CD4-positive, alpha-beta T cell treated with Interleukin-6 at 100 ng/mL for 8 hours (primary cell): ENCODE measurements at regions not wholly inside any gene's neighbourhood (a gene's known extent, or its start where the extent isn't known, plus 50 kb on each side); places are given as distances from the start of the nearest gene placed in this dataset.

Source experiments
- DNase-seq: peaks from one replicate; pipeline ENCODE4 v3.0.0-alpha.2; 2020; ENCODE audit warnings: mixed read lengths, low spot score

DNA sequence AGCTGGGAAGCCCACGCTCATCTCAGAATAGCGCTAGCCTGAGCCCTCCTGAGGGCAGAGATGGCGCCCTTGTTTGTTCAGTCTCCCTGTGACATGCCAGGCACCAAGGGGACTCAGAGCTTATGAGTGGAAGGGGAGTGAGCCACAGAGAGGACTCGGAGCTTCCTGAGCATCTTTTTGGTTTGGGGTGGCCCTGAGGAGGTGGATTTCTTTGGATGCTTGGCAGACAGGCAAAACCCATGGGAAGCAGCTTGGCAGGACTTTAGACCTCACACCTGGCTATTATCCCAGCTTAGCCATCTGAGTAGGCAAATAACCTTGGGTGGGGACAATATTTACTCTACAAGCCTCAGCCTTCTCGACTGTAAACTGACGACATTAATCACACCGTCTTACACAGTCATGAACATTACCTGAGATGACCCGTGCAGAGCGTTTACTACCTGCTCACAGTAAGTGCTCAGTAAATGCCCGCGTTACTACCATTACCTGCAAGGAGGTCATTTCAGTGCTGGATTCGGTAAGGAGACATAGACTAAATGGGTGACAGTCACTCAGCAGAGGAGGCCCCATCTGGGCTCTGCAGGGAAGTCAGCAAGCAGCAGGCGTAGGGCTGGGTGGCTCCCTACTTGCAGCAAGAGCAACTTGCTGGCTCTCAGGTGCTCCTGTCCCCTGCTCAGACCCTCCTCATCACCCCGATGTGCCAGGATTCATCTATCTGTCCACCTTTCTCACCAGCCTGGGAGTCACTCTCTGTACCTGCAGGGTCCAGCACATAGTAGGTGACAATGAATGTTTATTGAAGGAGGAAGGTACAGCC lies 54.9 kb downstream of the KLHDC7A start:
- no peak for DNase-seq

DNA sequence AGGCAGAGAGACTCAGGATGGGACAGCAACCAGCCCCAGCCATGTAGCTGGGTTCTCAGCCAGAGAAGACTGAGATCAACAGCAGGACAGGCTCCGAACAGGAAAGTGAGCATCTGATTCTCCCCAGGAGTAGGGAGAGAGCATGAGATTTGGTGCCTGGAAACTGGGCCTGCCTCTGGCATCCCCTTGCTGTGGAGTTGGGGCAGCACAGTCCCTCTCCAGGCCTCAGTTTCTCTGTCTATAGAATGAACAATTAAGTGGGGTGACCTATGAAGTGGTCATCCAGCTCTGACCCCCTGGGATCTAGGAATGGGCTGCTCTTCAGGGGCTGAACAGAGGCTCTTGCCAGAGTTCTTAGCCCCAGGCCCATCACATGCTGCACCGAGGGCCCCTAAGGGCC lies 55.6 kb downstream of the KLHDC7A start:
- DNase-seq: no peak

DNA sequence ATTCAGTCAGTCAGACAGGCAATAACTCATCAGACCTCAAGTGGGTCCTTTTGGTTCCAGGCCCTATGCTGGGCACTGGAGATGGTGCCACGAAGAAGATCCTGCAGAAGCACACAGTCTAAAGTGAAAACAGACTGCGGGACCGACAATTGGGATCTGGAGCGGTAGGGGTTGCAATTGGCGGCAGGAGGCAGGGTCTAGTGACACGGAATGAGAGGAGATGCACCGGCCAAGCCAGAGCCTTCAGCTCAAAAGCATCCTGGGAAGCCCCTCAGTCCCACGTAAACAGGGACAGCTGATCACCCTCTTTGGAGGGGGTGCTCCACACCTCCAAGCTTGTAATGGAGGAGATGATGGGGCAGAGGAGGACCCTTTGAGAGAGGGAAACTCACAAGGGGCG lies 56.2 kb downstream of the KLHDC7A start:
- DNase-seq: no peak

DNA sequence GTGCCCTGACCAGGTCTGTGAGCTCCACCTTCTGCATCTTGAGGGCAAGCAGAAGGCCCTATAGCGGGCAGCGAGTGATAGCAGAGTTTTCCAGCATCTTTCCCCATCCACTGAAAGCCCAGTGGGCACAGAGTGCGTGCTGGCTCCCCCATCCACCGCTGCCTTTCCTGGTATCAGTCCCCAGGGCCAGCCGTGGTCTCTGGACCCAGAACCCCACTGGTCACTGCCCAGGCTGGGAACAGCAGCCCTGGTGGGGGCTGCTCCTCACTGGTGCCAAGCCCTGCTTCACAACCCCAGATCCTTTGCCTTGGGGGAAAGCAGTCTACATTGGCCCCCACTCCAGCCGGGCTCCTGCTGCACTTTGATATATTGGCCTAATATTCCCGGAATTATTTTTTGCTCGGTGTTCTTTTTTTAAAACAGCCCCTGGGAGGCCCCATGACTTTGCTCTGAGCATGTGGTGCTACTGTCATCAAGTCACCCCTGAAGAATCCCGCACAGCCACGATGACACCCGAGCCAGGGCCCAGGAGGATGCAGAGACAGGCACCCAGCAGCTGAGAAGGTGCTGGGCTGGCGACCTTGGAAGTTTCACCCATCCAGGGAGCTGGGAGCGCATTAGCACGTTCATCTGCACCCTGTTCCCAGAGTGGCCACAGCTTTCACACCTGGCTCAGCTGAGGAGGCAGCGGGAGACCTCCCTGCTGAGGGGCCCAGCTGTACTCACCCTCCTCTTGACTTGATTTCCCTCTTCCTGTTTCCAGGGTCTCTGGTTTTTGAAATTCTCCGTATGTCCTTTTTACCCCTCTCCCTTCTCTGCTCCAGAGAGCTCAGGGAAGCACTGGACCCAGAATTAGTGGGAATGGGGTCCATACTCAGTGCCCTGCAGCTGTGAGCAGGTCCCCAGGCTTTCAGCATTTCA lies 56.9 kb downstream of the KLHDC7A start:
- no peak for DNase-seq

DNA sequence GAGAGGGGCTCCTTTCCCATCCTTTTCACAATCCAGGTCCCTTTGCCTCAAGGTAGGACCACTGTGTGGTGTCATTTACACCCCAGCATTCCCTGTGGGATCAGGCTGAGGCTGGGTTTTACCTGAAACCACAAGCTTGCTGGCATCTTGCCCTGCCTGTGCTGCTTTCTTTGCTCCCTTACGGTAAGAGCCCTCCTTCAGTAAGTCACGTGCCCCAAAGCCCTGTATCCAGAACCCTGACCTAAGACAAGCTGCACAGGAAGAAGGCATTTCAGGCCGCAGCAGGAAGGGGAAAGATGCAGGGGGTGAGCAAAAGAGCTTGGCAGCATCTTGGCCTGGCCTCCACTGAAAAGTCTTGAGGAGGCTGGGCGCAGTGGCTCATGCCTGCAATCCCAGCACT lies 58.4 kb downstream of the KLHDC7A start:
- DNase-seq: no peak

DNA sequence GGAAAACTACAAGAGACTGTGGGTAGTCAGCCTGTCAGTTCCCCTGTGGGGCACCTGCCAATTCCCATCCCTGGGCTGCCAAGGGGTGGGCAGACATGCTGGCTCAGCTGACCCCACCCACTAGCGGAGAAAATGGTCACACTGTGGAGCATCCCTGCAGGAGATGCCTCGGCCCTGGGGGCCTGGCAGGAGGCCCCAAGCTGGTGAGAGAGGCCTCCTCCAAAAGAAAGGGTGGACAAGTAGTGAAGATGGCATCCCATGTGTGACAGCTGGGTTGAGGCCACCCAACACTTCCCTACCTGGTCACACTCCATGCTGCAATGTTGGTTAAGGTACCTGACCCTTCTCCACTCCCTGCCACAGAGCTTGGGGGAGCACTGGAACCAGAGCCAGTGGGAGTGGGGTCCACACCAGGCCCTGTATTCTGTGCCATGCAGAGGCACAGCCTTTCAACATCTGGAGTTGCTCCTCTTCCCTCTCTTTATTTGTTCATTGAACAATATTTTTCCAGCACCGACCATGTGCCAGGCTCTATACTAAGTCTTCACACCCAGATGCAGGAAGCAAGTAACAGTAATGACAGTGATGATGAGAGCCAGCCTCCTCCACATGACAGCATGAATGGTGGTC lies 59.5 kb downstream of the KLHDC7A start:
- DNase-seq: no peak

DNA sequence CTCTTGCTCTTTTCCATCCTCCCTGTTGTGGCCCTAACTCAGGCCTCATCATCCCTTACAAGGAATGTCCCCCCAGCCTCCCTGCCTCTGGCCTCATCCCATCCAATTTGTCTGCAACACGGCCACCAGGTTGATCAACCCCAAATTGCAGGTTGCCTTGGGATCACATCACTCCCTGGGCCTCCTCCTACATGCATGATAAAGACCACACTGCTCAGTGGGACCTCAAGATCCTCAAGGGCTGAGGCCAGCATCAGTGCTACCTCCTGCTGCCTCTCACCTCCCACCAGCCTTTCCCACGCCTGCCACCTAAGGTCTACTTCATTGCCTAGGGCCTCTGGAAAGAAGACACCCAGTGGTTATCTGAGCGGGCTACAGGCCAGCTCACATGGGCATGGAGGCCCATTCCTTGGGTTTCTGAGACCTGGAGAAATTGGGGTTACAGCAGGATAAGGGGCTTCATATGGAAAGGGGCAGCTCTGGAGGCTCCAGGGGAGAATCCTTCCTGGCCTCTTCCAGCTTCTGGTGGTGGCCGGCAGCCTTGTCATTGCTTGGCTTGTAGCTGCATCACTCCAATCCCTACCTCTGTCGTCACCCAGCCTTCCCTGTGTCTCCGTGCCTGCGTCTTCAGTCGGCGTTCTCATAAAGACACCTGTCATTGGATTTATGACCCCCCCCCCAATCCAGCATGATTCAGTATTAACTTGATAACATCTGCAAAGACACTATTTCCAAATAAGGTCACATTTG lies 60.5 kb downstream of the KLHDC7A start:
- no peak for DNase-seq

DNA sequence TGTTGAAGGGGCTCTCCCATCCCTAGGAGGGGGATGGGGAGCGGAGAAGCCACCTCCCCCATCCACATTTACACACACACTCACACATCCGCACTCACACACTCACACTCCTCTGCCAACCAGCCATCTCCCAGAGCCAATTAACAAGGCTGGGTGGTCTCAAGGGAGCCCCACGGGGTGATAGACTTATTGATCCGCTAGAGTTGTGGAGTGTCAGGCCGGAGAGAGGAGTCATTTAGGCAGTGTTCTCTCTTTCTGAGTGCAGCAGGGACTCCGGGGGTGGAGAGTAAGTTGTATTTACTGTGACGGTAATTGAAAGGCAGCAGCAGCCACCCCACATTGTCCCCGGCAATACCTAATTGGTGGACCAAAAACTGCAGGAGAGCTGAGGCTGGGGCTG lies 61.6 kb downstream of the KLHDC7A start:
- no peak for DNase-seq

DNA sequence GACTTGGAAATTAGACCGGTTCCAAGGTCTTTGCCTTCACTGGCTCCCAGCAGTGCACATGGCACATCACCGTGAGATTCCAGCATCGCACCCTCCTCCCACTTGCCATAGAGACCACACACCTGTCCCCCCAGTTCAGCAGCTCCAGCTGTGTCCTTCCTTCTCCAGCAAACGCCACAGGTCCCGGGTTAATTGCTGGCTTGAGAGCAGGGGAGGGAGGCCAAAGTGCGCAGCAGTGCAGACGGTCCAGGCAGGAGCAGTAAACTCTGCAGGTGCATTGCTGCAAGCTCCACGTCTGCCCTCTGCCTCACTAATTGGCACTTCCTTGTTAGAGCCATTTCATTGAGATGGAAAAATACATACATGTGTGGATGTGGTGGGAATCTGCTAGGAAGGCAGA lies 65.3 kb downstream of the KLHDC7A start:
- DNase-seq: no peak

DNA sequence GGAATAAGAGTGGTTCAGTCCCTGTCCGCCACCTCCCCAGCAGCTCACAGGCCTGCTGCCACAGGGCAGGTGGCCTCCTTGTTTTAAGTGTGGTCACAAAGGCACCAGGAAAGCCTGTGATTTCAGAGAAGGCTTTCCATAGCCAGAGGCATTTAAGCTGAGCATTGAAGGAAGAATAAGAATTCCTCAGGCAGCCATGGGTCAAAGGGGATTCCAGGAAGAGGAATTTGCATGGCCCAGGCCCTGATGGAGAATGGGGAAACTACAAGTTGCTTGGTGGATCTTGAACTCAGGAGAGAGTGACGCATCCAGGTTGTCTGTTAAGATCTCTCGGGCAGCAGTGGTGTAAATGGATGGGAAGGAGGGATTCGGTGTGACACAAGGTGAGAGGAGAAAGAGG lies 66.7 kb downstream of the KLHDC7A start:
- no peak for DNase-seq

DNA sequence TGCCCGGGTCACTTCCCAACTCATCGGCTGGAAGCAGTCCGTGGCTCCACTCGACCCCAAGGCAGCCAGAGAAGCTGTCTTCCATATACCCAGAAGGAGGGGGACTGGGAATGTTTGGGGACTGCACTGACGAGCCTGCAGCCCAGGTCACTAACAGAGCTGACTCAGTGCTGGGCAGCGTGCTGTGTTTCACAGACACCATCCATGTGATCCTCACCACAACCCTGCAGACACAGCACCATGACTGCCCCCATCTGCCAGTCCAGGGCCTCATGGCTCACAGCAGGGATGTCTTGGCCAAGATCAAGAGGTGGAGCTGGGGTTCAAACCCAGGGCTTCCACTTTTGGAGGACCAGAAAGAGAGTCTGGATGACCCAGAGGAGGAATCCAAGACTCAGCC lies 67.9 kb downstream of the KLHDC7A start:
- DNase-seq: no peak

DNA sequence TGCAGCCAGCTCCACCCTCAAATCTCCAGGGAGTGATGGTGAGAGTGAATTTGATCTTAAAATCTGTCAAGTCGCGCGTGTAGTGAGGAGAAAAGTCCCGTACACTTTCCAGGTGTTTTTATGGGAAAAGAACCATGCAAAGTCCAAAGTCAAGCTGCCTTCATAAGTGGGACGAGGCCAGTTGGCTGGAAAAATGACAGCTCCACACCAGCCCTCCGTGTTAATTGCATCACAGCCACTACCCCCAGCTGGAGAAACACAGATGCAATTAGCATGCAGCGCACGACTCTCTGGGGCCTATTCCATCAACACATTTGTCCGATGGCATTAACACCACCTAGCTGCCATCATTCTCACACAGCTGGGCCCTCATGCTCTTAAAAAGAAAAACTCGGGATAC lies 68.4 kb downstream of the KLHDC7A start:
- DNase-seq: no peak

DNA sequence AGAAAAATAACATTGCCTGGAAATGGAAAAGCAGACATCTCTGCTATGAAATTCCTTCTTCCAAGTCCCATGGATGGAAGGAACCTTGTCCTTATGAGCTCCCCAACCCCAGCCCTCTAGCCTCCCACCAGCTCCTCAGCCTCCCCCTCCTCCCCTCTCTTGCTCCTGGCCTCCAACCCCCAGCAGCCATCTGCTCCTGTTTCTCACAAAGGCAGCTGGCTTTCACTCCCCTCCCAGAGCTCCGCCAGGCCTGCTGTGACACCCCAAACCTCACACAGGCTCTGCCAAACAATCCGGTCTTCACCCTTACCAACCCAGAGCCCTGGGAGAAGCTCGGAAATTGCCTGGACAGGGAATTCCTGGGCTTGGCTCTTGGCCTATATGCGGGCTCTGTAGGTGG lies 69.2 kb downstream of the KLHDC7A start:
- DNase-seq: no peak

DNA sequence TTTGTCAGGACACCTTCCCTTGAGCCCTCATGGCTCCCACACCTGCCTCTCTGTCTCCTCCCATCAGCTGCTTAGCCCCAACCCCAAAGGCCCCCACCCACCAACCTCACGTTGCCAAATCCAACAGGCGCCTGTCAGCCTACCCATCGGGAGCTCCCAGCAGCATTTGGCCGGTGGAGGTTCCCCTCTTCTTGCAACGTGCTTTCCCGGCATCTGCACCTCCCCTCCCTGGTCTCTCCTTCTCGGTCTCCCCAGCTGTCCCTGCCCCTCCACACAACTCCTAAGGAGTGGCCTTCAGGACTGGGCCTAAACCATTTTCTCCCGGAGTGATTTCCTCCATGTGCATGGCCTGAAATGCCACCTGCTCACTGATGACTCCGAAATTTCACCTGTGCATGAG lies 71.9 kb downstream of the KLHDC7A start:
- DNase-seq: no peak

DNA sequence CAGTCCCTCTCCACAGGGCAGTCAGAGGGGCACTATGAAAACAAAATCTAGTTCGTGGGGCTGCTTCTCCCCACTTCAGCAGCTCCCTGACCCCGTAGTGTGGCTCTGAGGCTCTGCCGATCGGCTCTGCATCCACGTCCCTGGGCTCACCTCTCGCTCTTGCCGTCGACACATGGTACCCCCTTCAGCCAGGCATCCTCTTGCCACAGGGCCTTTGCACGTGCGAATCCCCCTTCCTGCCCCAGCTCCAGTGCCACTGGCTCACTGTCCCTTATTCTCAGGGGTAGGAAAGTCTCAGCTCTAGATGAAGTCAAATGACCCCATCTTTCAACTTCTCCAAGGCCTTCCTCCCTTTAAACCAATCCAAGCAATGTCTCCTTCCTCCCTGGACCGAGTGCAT lies 72.7 kb downstream of the KLHDC7A start:
- DNase-seq: no peak

DNA sequence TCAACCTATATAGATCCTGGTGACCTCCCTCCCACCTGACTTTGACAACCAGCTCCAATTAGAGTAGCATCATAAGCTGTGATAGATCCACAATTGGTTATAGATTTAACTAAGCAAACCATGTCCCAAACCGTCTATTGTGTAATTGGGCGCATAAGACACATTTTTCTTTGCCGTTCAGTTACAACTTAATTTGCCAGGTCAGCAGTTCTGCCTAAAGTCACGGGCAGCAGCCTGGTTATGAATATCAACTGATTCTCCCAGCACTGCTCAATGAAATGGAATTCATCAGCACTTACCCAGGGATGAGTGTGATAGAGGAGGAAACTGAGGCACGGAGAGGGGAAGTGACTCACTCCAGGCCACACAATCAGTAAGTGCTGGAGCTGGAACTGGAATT lies 73.4 kb downstream of the KLHDC7A start:
- DNase-seq: no peak

DNA sequence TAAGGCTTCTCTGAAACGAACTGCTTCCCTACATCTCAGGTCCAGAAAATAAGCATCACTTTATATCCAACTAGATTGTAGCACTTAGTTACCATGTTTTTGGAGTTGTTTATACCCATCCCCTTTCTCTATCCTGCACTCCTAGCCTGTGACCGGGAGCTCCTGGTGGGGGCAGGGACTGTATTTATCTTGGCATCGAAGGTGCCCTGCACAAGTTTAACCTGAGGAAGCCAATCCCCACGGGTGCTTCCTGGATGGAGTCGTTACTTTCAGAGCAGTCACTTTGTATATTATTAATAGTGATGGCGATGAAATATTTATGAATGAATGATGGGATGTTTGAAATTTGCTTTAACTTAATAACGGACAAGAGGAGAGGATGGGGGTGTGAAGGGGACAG lies 73.9 kb downstream of the KLHDC7A start:
- DNase-seq: no peak

DNA sequence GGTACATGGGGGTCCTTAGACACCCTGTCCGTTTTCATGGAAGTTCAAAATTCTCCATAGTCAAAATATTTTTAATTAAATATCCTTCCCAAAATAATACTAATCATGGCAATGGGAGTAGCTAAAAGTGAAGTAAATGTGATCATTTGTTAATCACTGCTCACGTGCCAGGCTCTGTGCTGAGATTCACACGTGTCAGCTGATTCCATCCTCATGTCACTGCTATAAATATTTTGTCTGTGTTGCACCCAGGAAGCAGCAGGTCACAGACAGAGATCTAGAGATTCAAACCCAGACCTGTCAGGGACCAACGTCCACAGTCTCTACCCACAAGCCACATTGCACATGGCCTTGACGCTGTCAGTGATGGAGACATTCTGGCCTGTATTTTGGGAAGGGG lies 74.3 kb downstream of the KLHDC7A start:
- no peak for DNase-seq

DNA sequence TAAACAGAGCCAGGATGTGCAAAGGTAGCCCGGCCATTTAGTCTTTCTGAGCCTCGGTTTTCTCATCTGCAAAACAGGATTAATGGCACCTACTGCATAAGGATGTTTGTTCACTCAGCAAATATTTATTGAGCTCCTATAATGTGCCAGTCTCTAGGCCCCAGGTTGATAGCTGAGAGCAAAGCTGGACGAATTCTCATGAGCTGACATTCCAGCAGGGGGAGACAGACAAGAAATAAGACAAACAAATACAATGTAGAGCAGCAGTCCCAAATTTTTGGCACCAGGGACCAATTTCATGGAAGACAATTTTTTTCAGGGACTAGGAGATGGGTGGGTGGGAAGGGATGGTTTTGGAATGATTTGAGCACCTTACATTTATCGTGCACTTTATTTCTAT lies 74.3 kb upstream of the PAX7 start:
- no peak for DNase-seq

DNA sequence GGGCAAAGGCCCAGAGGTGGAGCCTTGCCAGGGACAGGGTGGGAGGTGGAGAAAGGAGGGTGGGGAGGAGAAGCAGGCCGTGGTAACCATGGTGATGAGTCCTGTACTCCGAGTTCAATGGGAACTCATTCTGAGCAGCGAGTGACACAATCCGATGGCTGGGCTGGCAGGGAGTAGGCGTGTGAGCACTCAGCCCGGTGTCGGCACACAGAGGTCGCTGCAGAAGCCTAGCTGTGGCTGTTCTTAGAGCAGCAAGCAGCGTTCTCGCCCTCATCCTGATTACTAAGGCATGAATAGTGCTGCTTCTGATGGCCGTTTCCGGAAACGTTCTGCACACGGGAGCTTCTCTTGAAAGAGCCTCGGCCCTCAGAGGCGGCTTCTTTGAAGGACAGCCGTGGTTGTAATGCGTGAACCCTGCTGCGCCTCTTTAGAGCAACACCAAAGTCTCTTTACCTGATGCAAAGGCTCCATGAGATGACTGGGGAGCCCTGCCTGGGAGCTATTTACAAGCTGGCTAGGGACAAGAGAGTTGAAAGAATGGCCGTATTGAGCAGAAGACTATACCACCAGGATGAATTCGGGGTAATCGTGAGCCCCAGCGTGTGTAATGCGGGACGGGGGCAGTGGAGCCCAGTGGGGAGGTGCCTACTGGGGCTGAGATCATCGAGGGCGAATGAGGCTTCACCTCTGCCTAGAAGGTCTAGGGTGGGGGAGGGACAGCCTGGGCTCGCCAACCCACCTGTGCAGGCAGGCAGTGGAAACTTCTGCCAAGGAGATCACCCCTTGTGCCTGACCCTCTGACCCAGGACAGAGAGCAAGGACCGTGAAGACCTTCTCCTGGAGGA lies 72.8 kb upstream of the PAX7 start:
- no peak for DNase-seq

DNA sequence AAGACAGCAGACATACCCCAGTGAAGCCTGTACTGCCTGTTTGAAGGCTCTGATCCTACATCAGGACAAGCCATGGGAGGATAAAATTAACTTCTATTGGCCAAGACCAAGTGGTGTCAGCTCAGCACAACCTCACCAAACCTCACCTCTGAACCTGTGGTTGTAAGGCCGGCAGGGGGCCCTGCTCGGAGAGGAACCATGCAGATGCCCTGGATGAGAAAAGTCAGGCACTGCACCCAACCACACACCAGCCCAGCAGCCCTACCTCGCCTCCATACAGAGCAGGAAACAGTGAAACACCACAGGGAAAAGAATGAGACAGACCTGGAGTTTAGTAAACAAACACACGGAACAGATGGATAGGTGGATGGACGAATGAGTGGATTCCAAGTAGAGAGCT lies 70.0 kb upstream of the PAX7 start:
- no peak for DNase-seq
